WTC11 (cell line): ENCODE measurements at regions not wholly inside any gene's neighbourhood (a gene's known extent, or its start where the extent isn't known, plus 50 kb on each side); places are given as distances from the start of the nearest gene placed in this dataset.

Source experiments
- ARID4B ChIP-seq: sonication (generic); formaldehyde crosslinking; IDR thresholded peaks from 2 replicates; pipeline ENCODE4 v1.8.0; 2023; ENCODE audit warnings: missing genetic modification reagents, mild to moderate bottlenecking, borderline replicate concordance
- ATF1 ChIP-seq: sonication (generic); formaldehyde crosslinking; IDR thresholded peaks from 2 replicates; pipeline ENCODE4 v1.8.1; 2023; ENCODE audit warnings: mild to moderate bottlenecking, moderate library complexity, missing genetic modification reagents
- CTCF ChIP-seq: fragments of 200-600 bp; IDR thresholded peaks from 2 replicates; pipeline ENCODE4 v1.8.0; 2022; ENCODE audit warnings: antibody characterized with exemption
- IRF2 ChIP-seq: sonication (generic); formaldehyde crosslinking; IDR thresholded peaks from 2 replicates; pipeline ENCODE4 v1.8.0; 2022; ENCODE audit warnings: low read depth, missing genetic modification reagents, borderline replicate concordance
- NR3C1 ChIP-seq: sonication (generic); formaldehyde crosslinking; conservative IDR thresholded peaks from 2 replicates; pipeline ENCODE4 v1.8.1; 2023; ENCODE audit warnings: low read depth, mild to moderate bottlenecking, missing genetic modification reagents
- ZNF263 ChIP-seq: sonication (generic); formaldehyde crosslinking; IDR thresholded peaks from 2 replicates; pipeline ENCODE4 v1.8.1; 2022; ENCODE audit warnings: low read depth, mild to moderate bottlenecking, moderate library complexity, missing genetic modification reagents
- ZNF671 ChIP-seq: fragments of 250-450 bp; sonication (Bioruptor Pico); IDR thresholded peaks from 2 replicates; pipeline ENCODE4 v1.8.0; 2021; ENCODE audit warnings: mild to moderate bottlenecking
- TF ChIP-seq, protein P1 (sequence below): sonication (generic); formaldehyde crosslinking; conservative IDR thresholded peaks from 2 replicates; pipeline ENCODE4 v1.8.1; 2023; ENCODE audit warnings: mild to moderate bottlenecking, low read depth, missing genetic modification reagents, moderate library complexity

DNA sequence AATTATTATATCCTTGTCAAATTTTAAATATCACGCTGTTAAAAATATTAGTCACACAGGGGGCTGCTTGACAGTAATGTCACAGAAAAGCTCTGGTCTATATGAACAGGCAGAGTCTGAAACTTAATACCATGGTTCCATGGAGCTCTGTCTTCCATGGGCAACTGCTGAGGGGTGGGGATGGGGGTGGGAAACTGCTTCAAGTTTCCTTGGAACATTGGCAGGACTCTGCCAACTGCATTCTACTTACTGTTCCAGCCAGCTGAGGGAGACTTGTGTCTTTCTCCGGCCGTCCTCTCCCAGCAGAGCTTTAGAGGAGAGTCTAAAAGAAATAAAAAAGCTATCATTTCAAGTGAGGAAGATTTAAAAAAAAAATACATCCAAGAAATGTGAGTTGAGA lies 348.7 kb downstream of the ZIC1 start:
- TF ChIP-seq CTCF: no peak
- TF ChIP-seq ATF1 (CRISPR knock-in tag): no peak
- TF ChIP-seq NR3C1 (CRISPR knock-in tag): no peak
- TF ChIP-seq ZNF263 (CRISPR knock-in tag): no peak
- no peak for TF ChIP-seq ZNF671 (CRISPR knock-in tag)
- no peak for TF ChIP-seq IRF2 (CRISPR knock-in tag)
- TF ChIP-seq, protein P1, sequence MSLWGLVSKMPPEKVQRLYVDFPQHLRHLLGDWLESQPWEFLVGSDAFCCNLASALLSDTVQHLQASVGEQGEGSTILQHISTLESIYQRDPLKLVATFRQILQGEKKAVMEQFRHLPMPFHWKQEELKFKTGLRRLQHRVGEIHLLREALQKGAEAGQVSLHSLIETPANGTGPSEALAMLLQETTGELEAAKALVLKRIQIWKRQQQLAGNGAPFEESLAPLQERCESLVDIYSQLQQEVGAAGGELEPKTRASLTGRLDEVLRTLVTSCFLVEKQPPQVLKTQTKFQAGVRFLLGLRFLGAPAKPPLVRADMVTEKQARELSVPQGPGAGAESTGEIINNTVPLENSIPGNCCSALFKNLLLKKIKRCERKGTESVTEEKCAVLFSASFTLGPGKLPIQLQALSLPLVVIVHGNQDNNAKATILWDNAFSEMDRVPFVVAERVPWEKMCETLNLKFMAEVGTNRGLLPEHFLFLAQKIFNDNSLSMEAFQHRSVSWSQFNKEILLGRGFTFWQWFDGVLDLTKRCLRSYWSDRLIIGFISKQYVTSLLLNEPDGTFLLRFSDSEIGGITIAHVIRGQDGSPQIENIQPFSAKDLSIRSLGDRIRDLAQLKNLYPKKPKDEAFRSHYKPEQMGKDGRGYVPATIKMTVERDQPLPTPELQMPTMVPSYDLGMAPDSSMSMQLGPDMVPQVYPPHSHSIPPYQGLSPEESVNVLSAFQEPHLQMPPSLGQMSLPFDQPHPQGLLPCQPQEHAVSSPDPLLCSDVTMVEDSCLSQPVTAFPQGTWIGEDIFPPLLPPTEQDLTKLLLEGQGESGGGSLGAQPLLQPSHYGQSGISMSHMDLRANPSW: no peak
- no peak for TF ChIP-seq ARID4B (CRISPR knock-in tag)
